ENCODE measurements at regions not wholly inside any gene's neighbourhood (a gene's known extent, or its start where the extent isn't known, plus 50 kb on each side); places are given as distances from the start of the nearest gene placed in this dataset.

DNA sequence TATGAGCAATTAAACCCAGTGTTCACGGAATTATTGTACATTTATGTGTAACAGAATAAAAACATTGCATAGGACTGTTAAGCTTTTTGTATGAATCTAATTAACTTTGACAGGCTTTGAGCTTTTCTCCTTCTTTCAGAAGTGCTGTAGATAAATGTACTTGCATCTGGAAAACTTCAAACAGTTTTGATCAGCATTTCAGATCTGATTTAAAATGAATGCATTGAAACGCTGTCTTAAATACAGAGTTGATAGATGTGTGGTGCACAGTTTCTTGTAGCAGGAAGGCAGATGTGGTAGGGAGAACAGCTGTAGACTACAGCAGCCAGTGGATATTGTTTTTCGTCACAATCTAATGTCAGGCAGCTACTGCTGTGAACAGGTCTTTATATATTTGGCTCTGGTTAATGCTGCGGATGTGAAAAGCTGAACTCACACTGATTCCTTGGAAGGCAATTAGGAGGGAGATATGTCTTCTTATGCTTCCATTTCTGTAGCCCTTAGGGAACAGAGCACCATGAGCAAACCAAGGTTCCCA, 193.8 kb upstream of the GOLIM4 start:
- Histone ChIP-seq H3K79me2 (ENCODE audit: control insufficient read depth, insufficient read depth, low read length) (no peaks in the 10 kb centered on the region), H3K4me3 (ENCODE audit: control insufficient read depth in 2 of 3, extremely low read depth in 1 of 3, insufficient read depth in 2 of 3, low read depth in 1 of 3, low read length in 3 of 3) (no peak overlapping the region), H3K9ac (ENCODE audit: control insufficient read depth, extremely low read depth, insufficient read depth, low read length) (no peak overlapping the region), H3K27me3 (ENCODE audit: control insufficient read depth, extremely low read depth, insufficient read depth, low read length) (no peaks in the 10 kb centered on the region), H3K9me1 (ENCODE audit: control insufficient read depth, extremely low read depth, insufficient read depth, low read length) (no peaks in the 10 kb centered on the region), H2AFZ (ENCODE audit: control insufficient read depth, low read length) (no peak overlapping the region), H4K20me1 (ENCODE audit: control insufficient read depth, extremely low read depth, insufficient read depth, low read length) (no peaks in the 10 kb centered on the region), H3K36me3 (ENCODE audit: control insufficient read depth in 2 of 2, extremely low read depth in 1 of 2, insufficient read depth in 2 of 2, low read length in 2 of 2) (no peaks in the 10 kb centered on the region), H3K9me3 (ENCODE audit: control insufficient read depth, low read depth, low read length) (no peaks in the 10 kb centered on the region), H3K4me1 (ENCODE audit: control insufficient read depth, extremely low read depth, insufficient read depth, low read length) (no peaks in the 10 kb centered on the region), H3K4me2 (ENCODE audit: control insufficient read depth, extremely low read depth, insufficient read depth, low read depth, low read length) (no peak overlapping the region), H3K27ac (ENCODE audit: control insufficient read depth, insufficient read depth, low read length) (no peak overlapping the region)
- dilution Hi-C loops (cut with MboI; ENCODE audit: extremely low pct_ligation_motif_present, low sequenced_read_pairs): no loop called here
- DNase-seq (ENCODE audit: low read depth, low spot score) (no peak), FAIRE-seq (no peak)
- TF ChIP-seq, protein P1, sequence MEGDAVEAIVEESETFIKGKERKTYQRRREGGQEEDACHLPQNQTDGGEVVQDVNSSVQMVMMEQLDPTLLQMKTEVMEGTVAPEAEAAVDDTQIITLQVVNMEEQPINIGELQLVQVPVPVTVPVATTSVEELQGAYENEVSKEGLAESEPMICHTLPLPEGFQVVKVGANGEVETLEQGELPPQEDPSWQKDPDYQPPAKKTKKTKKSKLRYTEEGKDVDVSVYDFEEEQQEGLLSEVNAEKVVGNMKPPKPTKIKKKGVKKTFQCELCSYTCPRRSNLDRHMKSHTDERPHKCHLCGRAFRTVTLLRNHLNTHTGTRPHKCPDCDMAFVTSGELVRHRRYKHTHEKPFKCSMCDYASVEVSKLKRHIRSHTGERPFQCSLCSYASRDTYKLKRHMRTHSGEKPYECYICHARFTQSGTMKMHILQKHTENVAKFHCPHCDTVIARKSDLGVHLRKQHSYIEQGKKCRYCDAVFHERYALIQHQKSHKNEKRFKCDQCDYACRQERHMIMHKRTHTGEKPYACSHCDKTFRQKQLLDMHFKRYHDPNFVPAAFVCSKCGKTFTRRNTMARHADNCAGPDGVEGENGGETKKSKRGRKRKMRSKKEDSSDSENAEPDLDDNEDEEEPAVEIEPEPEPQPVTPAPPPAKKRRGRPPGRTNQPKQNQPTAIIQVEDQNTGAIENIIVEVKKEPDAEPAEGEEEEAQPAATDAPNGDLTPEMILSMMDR (optimal IDR thresholded peaks at IDR 0.05 in 1 of 3, IDR thresholded peaks at IDR 0.05 in 1 of 3, conservative IDR thresholded peaks at IDR 0.05 in 1 of 3; ENCODE audit: extremely low read depth in 1 of 3, insufficient read depth in 2 of 3, low read length in 3 of 3): no peak
- no peak for TF ChIP-seq EZH2 (IDR thresholded peaks at IDR 0.05; ENCODE audit: low read length)

- dilution Hi-C loops (cut with MboI; ENCODE audit: extremely low pct_ligation_motif_present, low sequenced_read_pairs): no loop called here
Measured at GRCh38 chr3:168288511-168289401, 193.0 kb upstream of the GOLIM4 start.

More at GRCh38 chr3:168288511-168289401, 193.0 kb upstream of the GOLIM4 start:
- Histone ChIP-seq H3K4me3 (ENCODE audit: control insufficient read depth in 2 of 3, extremely low read depth in 1 of 3, insufficient read depth in 2 of 3, low read depth in 1 of 3, low read length in 3 of 3) (no peak overlapping the region), H3K4me1 (ENCODE audit: control insufficient read depth, extremely low read depth, insufficient read depth, low read length) (no peaks in the 10 kb centered on the region), H3K79me2 (ENCODE audit: control insufficient read depth, insufficient read depth, low read length) (no peaks in the 10 kb centered on the region), H4K20me1 (ENCODE audit: control insufficient read depth, extremely low read depth, insufficient read depth, low read length) (no peaks in the 10 kb centered on the region), H3K36me3 (ENCODE audit: control insufficient read depth in 2 of 2, extremely low read depth in 1 of 2, insufficient read depth in 2 of 2, low read length in 2 of 2) (no peaks in the 10 kb centered on the region), H3K9me1 (ENCODE audit: control insufficient read depth, extremely low read depth, insufficient read depth, low read length) (no peaks in the 10 kb centered on the region), H3K27me3 (ENCODE audit: control insufficient read depth, extremely low read depth, insufficient read depth, low read length) (no peaks in the 10 kb centered on the region), H3K9me3 (ENCODE audit: control insufficient read depth, low read depth, low read length) (no peaks in the 10 kb centered on the region), H2AFZ (ENCODE audit: control insufficient read depth, low read length) (no peak overlapping the region), H3K27ac (ENCODE audit: control insufficient read depth, insufficient read depth, low read length) (no peak overlapping the region), H3K9ac (ENCODE audit: control insufficient read depth, extremely low read depth, insufficient read depth, low read length) (no peak overlapping the region), H3K4me2 (ENCODE audit: control insufficient read depth, extremely low read depth, insufficient read depth, low read depth, low read length) (no peak overlapping the region)
- FAIRE-seq: no peak
- DNase-seq (ENCODE audit: low read depth, low spot score): no peak
- TF ChIP-seq EZH2 (IDR thresholded peaks at IDR 0.05; ENCODE audit: low read length): no peak
- TF ChIP-seq, protein P1 (optimal IDR thresholded peaks at IDR 0.05 in 1 of 3, IDR thresholded peaks at IDR 0.05 in 1 of 3, conservative IDR thresholded peaks at IDR 0.05 in 1 of 3; ENCODE audit: extremely low read depth in 1 of 3, insufficient read depth in 2 of 3, low read length in 3 of 3): no peak

Data from keratinocyte (primary cell).